ENCODE measurements at regions not wholly inside any gene's neighbourhood (a gene's known extent, or its start where the extent isn't known, plus 50 kb on each side); places are given as distances from the start of the nearest gene placed in this dataset.
"Not testable (repeated sequence)": the region's sequence is repeated elsewhere in the genome, so short reads cannot be mapped to it uniquely, and the experiment has no call there.

DNA sequence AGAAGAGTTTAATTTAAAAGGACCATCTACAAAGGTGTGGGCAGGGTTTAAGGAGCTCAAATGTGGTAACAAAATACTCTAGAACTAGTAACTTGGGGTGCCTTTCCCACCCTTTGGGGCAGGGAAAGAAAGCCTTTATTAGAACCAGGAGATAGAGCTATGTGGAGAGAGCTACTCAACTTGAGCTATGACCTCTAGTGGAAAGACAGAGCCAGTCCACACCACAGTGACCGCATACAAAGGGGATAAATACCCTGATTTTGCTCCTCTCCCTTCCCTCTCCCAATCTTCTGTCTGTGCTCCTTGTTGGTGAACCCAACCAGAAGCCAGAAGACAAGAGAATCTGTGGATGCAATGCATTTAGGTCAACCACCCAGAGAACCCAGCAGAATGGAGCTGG, 54.4 kb upstream of the JAK1 start:
- peak; percentile 17 for DNase-seq (ENCODE audit: low read depth)
- TF ChIP-seq, protein P1, sequence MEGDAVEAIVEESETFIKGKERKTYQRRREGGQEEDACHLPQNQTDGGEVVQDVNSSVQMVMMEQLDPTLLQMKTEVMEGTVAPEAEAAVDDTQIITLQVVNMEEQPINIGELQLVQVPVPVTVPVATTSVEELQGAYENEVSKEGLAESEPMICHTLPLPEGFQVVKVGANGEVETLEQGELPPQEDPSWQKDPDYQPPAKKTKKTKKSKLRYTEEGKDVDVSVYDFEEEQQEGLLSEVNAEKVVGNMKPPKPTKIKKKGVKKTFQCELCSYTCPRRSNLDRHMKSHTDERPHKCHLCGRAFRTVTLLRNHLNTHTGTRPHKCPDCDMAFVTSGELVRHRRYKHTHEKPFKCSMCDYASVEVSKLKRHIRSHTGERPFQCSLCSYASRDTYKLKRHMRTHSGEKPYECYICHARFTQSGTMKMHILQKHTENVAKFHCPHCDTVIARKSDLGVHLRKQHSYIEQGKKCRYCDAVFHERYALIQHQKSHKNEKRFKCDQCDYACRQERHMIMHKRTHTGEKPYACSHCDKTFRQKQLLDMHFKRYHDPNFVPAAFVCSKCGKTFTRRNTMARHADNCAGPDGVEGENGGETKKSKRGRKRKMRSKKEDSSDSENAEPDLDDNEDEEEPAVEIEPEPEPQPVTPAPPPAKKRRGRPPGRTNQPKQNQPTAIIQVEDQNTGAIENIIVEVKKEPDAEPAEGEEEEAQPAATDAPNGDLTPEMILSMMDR (IDR thresholded peaks at IDR 0.05; ENCODE audit: insufficient read depth, low read depth, low read length): peak; percentile 56
- no peak overlapping the region for H3K4me3 ChIP-seq (ENCODE audit: low read depth, low read length)

DNA sequence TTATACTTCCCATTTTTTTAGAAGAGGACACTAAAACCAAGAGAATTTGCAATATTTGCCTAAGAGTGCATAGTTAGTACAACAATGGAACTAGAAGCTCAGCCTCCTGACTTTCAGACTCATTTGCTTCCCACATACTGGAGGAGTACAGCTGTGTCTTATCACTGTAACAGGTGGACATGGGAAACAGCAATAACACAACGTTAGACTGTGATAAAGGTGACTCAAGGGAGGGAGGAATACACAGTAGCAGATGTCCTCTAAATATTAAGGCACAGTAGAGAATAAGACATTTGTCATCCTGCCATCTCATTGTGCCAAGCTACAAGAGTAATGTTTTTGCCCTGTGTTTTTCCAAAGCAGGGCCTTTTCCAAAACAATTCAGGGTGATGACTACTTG, 55.4 kb upstream of the JAK1 start:
- DNase-seq (ENCODE audit: low read depth): no peak
- no peak overlapping the region for H3K4me3 ChIP-seq (ENCODE audit: low read depth, low read length)
- TF ChIP-seq, protein P1 (IDR thresholded peaks at IDR 0.05; ENCODE audit: insufficient read depth, low read depth, low read length): no peak

DNA sequence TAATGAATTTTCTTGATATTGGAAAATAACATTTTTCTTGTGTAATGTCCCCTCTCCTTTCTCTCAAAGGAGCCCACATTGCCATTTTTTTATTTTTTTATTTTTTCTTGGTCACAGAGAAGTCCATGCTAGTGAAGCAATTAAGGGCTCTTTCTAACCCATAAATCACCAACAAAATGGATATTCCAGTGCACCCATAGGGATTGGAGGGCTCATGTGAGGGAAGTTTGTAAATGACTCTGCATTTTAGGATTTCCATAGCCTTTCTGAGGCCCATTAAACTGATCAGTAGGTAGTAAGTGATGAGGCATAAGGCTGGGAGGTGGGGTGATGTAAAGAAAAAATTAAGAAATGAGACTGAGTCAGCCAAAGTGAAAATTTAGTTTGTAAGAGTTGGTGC, 55.9 kb upstream of the JAK1 start:
- no peak for DNase-seq (ENCODE audit: low read depth)
- H3K4me3 ChIP-seq (ENCODE audit: low read depth, low read length): no peak overlapping the region
- TF ChIP-seq, protein P1 (IDR thresholded peaks at IDR 0.05; ENCODE audit: insufficient read depth, low read depth, low read length): no peak

DNA sequence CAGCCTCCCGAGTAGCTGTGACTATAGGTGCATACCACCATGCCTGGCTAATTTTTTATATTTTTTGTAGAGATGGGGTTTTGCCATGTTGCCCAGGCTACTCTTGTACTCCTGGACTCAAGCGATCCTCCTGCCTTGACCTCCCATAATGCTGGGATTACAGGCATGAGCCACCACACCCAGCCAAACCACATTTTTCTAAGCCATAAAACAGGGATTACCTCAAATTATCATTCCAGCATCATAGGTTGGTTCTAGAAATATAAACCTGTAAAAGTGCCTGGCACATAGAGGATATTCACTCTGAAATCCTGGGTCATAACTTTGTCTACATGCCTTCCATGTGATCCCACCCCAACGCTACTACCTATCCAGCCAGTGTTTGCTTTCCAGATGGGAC, 59.4 kb upstream of the JAK1 start:
- DNase-seq (ENCODE audit: low read depth): no peak
- TF ChIP-seq, protein P1 (IDR thresholded peaks at IDR 0.05; ENCODE audit: insufficient read depth, low read depth, low read length): no peak
- H3K4me3 ChIP-seq (ENCODE audit: low read depth, low read length): no peak overlapping the region

DNA sequence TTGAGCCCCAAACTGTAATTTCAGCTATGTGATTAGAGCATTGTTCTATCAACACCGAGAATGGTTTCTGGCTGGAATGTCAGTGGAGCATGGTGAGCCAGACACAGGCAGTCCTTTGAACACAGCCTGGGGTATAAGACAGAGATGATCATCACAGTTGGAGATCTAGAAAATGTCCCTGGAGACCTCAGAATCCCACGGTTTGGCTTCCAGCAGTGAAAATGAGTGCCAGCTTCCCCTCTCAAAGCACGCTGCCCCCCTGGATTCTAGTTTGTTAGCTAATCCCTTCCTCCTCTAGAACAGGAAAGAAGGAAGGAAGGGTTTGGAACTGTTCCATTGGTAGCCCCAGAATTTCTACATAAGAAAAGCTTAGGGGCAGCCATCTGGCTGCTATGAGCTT, 59.9 kb upstream of the JAK1 start:
- TF ChIP-seq, protein P1 (IDR thresholded peaks at IDR 0.05; ENCODE audit: insufficient read depth, low read depth, low read length): no peak
- H3K4me3 ChIP-seq (ENCODE audit: low read depth, low read length): no peak overlapping the region
- no peak for DNase-seq (ENCODE audit: low read depth)

DNA sequence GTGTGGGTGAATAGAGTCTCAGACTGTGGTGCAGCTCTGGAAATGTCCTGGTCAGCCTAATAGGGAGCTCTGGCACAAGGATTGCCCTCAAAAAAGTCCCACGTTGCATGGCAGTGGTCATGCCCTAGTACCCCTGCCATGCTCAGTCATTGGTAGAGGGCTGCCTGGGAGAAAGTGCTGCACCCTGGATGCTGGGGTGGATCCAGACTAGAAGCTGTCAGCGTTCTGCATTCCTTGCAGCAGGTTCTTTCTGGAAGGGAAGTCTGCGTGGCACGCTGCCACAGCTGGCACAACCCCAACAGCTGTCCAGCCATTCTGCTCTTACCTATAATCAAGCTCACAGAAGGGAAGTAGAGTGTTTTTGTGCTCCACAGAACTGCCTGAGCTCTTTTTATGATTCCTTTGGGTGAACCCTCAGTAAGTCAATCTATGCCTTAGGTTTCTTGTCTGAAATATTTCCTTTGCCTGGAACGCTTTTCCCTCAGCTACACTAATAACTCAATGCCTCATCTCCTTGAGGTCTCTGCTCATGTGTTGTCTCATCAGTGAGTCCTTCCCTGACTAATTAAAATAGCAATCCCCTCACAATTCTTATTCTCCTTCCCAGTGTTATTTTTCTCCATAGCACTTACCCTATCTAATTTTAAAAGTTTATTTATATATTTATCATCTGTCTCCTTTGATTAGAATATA, 61.5 kb upstream of the JAK1 start:
- no peak overlapping the region for H3K4me3 ChIP-seq (ENCODE audit: low read depth, low read length)
- TF ChIP-seq, protein P1 (IDR thresholded peaks at IDR 0.05; ENCODE audit: insufficient read depth, low read depth, low read length): no peak
- no peak for DNase-seq (ENCODE audit: low read depth)

DNA sequence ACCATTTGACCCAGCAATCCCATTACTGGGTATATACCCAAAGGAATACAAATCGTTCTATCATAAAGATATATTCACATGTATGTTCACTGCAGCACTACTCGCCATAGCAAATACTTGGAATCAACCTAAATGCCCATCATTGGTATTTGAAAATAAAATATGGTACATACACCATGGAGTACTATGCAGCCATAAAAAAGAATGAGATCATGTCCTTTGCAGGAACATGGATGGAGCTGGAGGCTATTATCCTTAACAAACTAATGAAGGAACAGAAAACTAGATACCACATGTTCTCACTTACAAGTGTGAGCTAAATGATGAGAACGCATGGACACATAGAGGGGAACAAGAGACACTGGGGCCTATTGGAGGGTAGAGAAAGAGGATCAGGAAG, 63.1 kb upstream of the JAK1 start:
- H3K4me3 ChIP-seq (ENCODE audit: low read depth, low read length); DNase-seq (ENCODE audit: low read depth): not testable (repeated sequence)

DNA sequence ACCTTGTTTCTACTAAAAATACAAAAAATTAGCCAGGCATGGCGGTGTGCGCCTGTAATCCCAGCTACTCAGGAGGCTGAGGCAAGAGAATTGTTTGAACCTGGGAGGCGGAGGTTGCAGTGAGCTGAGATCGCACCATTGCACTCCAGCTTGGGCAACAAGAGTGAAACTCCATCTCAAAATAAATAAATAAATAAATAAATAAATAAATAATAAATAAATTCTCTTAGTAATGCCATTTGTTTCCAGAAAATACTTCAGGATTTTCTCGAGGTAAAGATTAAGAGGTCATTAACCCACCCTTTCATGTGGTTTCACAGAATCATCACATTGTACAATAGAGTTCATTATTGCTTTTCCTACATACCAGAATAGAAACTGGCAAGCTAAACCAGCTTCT, 68.5 kb upstream of the JAK1 start:
- not testable (repeated sequence) for DNase-seq (ENCODE audit: low read depth); H3K4me3 ChIP-seq (ENCODE audit: low read depth, low read length)

Measured in fibroblast of villous mesenchyme (primary cell).